Uterus (tissue), 2 donors: ENCODE measurements at regions not wholly inside any gene's neighbourhood (a gene's known extent, or its start where the extent isn't known, plus 50 kb on each side); places are given as distances from the start of the nearest gene placed in this dataset.

ENCODE experiments used
- POLR2A ChIP-seq, 2 donors: fragments of 450-650 bp; IDR thresholded peaks; one replicate each; pipeline ENCODE4 v1.6.1; 2016; ENCODE audit warnings: antibody characterized with exemption in 2 of 2, mild to moderate bottlenecking in 1 of 2, moderate library complexity in 1 of 2
- TF ChIP-seq, protein P1 (sequence below), 4 experiments: fragments of 200-600 bp in 2 of 4; fragments of 450-650 bp in 2 of 4; sonication (generic) in 2 of 4; IDR thresholded peaks; one replicate each; pipeline ENCODE4 v1.5.1; 2016 to 2019; ENCODE audit warnings: antibody characterized with exemption in 4 of 4, mild to moderate bottlenecking in 2 of 4, moderate library complexity in 1 of 4

DNA sequence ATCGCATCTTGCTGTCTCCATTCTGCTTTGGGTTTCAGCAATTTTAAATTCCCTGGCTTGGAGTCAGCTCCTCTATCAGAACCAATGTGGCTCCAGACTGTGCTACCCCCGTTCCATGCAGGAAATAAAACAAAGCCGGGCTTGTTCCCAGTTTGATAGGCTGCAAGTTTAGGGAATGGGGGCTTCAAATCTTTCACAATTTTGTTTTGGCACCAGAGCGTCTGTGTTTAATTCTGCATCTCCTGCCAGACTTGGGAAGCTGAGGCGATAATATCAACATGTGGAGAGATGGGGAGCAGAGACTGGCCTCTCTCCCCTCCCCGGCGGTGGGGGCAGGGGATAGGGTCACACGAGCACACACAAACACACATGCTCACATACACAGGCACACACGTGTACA is 305.9 kb downstream of the FGFR2 start:
- TF ChIP-seq, protein P1, sequence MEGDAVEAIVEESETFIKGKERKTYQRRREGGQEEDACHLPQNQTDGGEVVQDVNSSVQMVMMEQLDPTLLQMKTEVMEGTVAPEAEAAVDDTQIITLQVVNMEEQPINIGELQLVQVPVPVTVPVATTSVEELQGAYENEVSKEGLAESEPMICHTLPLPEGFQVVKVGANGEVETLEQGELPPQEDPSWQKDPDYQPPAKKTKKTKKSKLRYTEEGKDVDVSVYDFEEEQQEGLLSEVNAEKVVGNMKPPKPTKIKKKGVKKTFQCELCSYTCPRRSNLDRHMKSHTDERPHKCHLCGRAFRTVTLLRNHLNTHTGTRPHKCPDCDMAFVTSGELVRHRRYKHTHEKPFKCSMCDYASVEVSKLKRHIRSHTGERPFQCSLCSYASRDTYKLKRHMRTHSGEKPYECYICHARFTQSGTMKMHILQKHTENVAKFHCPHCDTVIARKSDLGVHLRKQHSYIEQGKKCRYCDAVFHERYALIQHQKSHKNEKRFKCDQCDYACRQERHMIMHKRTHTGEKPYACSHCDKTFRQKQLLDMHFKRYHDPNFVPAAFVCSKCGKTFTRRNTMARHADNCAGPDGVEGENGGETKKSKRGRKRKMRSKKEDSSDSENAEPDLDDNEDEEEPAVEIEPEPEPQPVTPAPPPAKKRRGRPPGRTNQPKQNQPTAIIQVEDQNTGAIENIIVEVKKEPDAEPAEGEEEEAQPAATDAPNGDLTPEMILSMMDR (IDR thresholded peaks at IDR 0.05): no peak
- no peak for TF ChIP-seq POLR2A (IDR thresholded peaks at IDR 0.05)
